Ammon's horn (tissue), 1 donor: ENCODE measurements at regions not wholly inside any gene's neighbourhood (a gene's known extent, or its start where the extent isn't known, plus 50 kb on each side); places are given as distances from the start of the nearest gene placed in this dataset.
"Not testable (repeated sequence)": the region's sequence is repeated elsewhere in the genome, so short reads cannot be mapped to it uniquely, and the experiment has no call there.

Experiments
- DNase-seq: peaks from one replicate; pipeline ENCODE4 v3.0.0-alpha.2; 2016; ENCODE audit warnings: low spot score

- DNase-seq: peak; percentile 62
Observed at GRCh38 chr4:99763635-99764101, 53.0 kb upstream of the DAPP1 start.

GRCh38 chr4:99762728-99763127 lies 53.9 kb upstream of the DAPP1 start:
- no peak for DNase-seq

GRCh38 chr4:99759988-99760387 lies 56.6 kb upstream of the DAPP1 start:
- DNase-seq: no peak

GRCh38 chr4:99759346-99759984 lies 57.2 kb upstream of the DAPP1 start:
- DNase-seq: peak; percentile 16

GRCh38 chr4:99755223-99755944 lies 61.2 kb upstream of the DAPP1 start:
- no peak for DNase-seq

GRCh38 chr4:99754756-99755155 lies 61.9 kb upstream of the DAPP1 start:
- DNase-seq: no peak

GRCh38 chr4:99753931-99754330 lies 62.7 kb upstream of the DAPP1 start:
- DNase-seq: no peak

GRCh38 chr4:99749445-99750391 lies 66.9 kb upstream of the DAPP1 start:
- no peak for DNase-seq

- no peak for DNase-seq
Observed at GRCh38 chr4:99746443-99746842, 70.2 kb upstream of the DAPP1 start.

GRCh38 chr4:99736846-99737245 lies 79.2 kb upstream of the C4orf54 start:
- no peak for DNase-seq

GRCh38 chr4:99735822-99736221 lies 78.2 kb upstream of the C4orf54 start:
- DNase-seq: no peak

GRCh38 chr4:99734583-99735322 lies 77.1 kb upstream of the C4orf54 start:
- DNase-seq: no peak

- DNase-seq: not testable (repeated sequence)
Observed at GRCh38 chr4:99733455-99733854, 75.8 kb upstream of the C4orf54 start.

GRCh38 chr4:99729186-99729585 lies 71.6 kb upstream of the C4orf54 start:
- no peak for DNase-seq

- DNase-seq: no peak
Observed at GRCh38 chr4:99724067-99724466, 66.4 kb upstream of the C4orf54 start.

- peak; percentile 41 for DNase-seq
Observed at GRCh38 chr4:99723612-99724011, 66.0 kb upstream of the C4orf54 start.

- DNase-seq: no peak
Observed at GRCh38 chr4:99722725-99723124, 65.1 kb upstream of the C4orf54 start.

- no peak for DNase-seq
Observed at GRCh38 chr4:99722006-99722405, 64.4 kb upstream of the C4orf54 start.

- no peak for DNase-seq
Observed at GRCh38 chr4:99720206-99720605, 62.6 kb upstream of the C4orf54 start.

GRCh38 chr4:99716996-99717395 lies 59.4 kb upstream of the C4orf54 start:
- no peak for DNase-seq

GRCh38 chr4:99715286-99715685 lies 57.7 kb upstream of the C4orf54 start:
- DNase-seq: no peak

GRCh38 chr4:99714179-99714578 lies 56.6 kb upstream of the C4orf54 start:
- DNase-seq: no peak
